Upper lobe of right lung (tissue), 1 donor: ENCODE measurements at regions not wholly inside any gene's neighbourhood (a gene's known extent, or its start where the extent isn't known, plus 50 kb on each side); places are given as distances from the start of the nearest gene placed in this dataset.

Experiments
- ATAC-seq: fragments of 200-7000 bp; cut with Tn5 transposase; one replicate; pipeline ENCODE4 v1.9.1; 2020; ENCODE audit warnings: mild to moderate bottlenecking, moderate library complexity
- DNase-seq: peaks from one replicate; pipeline ENCODE4 v3.0.0-alpha.2; 2020
- H3K27ac ChIP-seq: fragments of 200-600 bp; one replicate; pipeline ENCODE4 v1.8.0; 2022
- H3K27me3 ChIP-seq: fragments of 200-600 bp; one replicate; pipeline ENCODE4 v1.8.0; 2022; ENCODE audit warnings: mild to moderate bottlenecking
- H3K36me3 ChIP-seq: fragments of 200-600 bp; one replicate; pipeline ENCODE4 v1.8.0; 2022
- H3K4me1 ChIP-seq: fragments of 200-600 bp; one replicate; pipeline ENCODE4 v1.8.0; 2022
- H3K4me3 ChIP-seq: fragments of 200-600 bp; one replicate; pipeline ENCODE4 v1.8.0; 2022; ENCODE audit warnings: mild to moderate bottlenecking
- H3K9me3 ChIP-seq: fragments of 200-600 bp; one replicate; pipeline ENCODE4 v1.8.0; 2022
- CTCF ChIP-seq: fragments of 200-600 bp; IDR thresholded peaks from one replicate; pipeline ENCODE4 v1.8.0; 2022; ENCODE audit warnings: antibody characterized with exemption
- intact Hi-C: fragments of 100-400 bp; cut with DNase I; formaldehyde crosslinking; loops from one replicate; pipeline ENCODE4 v1.11.0; 2022
- donor health status: DM: no; HTN: yes; CAD: no; lungs with severe emphysema.

DNA sequence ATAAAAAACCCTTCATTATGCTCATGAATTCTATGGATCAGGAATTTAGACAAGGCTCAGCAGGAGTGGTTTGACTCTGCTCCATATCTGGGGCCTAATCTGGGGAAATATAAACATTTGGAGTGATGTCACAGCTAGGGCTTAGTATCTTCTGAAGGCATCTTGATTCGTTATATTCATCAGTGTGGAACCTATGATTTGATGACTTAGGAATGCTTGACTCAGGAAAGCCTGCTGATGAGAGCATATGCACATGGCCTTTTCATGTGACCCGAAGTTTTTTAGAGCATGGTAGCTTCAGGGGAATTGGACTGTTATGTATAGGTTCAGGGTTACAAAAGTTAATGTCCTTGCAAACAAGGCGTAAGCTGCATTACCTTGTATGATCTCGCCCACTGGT lies 184.9 kb upstream of the LRRC3B start:
- no peak overlapping the region for H3K4me3 ChIP-seq
- no peaks in the 10 kb centered on the region for H3K36me3 ChIP-seq
- TF ChIP-seq CTCF, result no peak
- H3K27me3 ChIP-seq, result no peaks in the 10 kb centered on the region
- intact Hi-C loops, result no loop called here
- ATAC-seq, result no peak
- no peak for DNase-seq
- no peak overlapping the region for H3K27ac ChIP-seq
- no peaks in the 10 kb centered on the region for H3K9me3 ChIP-seq
- H3K4me1 ChIP-seq, result no peaks in the 10 kb centered on the region

GRCh38 chr3:26438325-26438940 lies 184.1 kb upstream of the LRRC3B start:
- Histone ChIP-seq H3K4me3 (no peak overlapping the region), H3K27ac (no peak overlapping the region), H3K4me1 (no peaks in the 10 kb centered on the region), H3K9me3 (no peaks in the 10 kb centered on the region), H3K27me3 (no peaks in the 10 kb centered on the region), H3K36me3 (no peaks in the 10 kb centered on the region)
- no peak for ATAC-seq
- intact Hi-C loops, result no loop called here
- DNase-seq, result no peak
- no peak for TF ChIP-seq CTCF

GRCh38 chr3:26438981-26439884 lies 183.3 kb upstream of the LRRC3B start:
- TF ChIP-seq CTCF, result no peak
- Histone ChIP-seq H3K27ac (no peak overlapping the region), H3K9me3 (no peaks in the 10 kb centered on the region), H3K27me3 (no peaks in the 10 kb centered on the region), H3K4me3 (no peak overlapping the region), H3K36me3 (no peaks in the 10 kb centered on the region), H3K4me1 (no peaks in the 10 kb centered on the region)
- DNase-seq, result no peak
- ATAC-seq, result no peak
- intact Hi-C loops, result no loop called here

GRCh38 chr3:26449996-26450395 lies 172.6 kb upstream of the LRRC3B start:
- intact Hi-C loops, result no loop called here

GRCh38 chr3:26452363-26452762 lies 170.2 kb upstream of the LRRC3B start:
- Histone ChIP-seq H3K27ac (no peak overlapping the region), H3K36me3 (no peaks in the 10 kb centered on the region), H3K9me3 (no peaks in the 10 kb centered on the region), H3K4me1 (no peaks in the 10 kb centered on the region), H3K4me3 (no peak overlapping the region), H3K27me3 (no peaks in the 10 kb centered on the region)
- TF ChIP-seq CTCF, result no peak
- DNase-seq, result no peak
- intact Hi-C loops, result no loop called here
- no peak for ATAC-seq

More at GRCh38 chr3:26449996-26450395, 172.6 kb upstream of the LRRC3B start:
- no peak for ATAC-seq
- no peaks in the 10 kb centered on the region for H3K36me3 ChIP-seq
- H3K9me3 ChIP-seq, result no peaks in the 10 kb centered on the region
- no peak for TF ChIP-seq CTCF
- no peak overlapping the region for H3K27ac ChIP-seq
- H3K4me1 ChIP-seq, result no peaks in the 10 kb centered on the region
- no peak for DNase-seq
- H3K4me3 ChIP-seq, result no peak overlapping the region
- H3K27me3 ChIP-seq, result no peaks in the 10 kb centered on the region
